ENCODE measurements at regions not wholly inside any gene's neighbourhood (a gene's known extent, or its start where the extent isn't known, plus 50 kb on each side); places are given as distances from the start of the nearest gene placed in this dataset.

DNA sequence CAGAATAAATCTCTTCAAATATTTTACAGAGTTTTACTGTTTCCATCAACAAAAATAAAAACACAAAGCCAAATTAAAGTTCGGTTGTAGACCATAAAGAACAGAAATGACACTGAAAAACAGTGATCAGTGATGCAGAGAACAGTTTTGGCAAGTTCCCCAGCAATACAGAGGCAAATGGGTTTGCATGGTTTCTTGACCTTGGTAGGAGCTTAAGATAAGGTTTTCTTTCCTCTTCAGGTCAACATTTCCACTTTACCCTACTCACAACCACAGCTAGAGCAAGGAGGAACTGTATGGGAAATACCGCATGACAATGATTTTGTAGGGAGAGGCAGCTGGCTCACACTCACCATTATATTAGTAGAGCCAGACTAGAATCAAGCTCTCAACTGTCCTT is 199.5 kb downstream of the SH2D4B start:
- no peaks in the 10 kb centered on the region for H3K36me3 ChIP-seq (ENCODE audit: insufficient read depth, low read length, poor library complexity, severe bottlenecking)
- H3K4me3 ChIP-seq (ENCODE audit: low read depth, low read length, poor library complexity, severe bottlenecking), result no peak overlapping the region
- TF ChIP-seq EZH2 (IDR thresholded peaks at IDR 0.05; ENCODE audit: borderline replicate concordance, low read depth, low read length, poor library complexity, severe bottlenecking), result no peak
- no peak for TF ChIP-seq CTCF (conservative IDR thresholded peaks at IDR 0.05; ENCODE audit: low read depth, low read length)
- intact Hi-C loops (cut with micrococcal nuclease; ENCODE audit: unreplicated experiment), result no loop called here
- H3K9me3 ChIP-seq (ENCODE audit: low read depth, low read length, poor library complexity, severe bottlenecking), result no peaks in the 10 kb centered on the region
- H3K27ac ChIP-seq (ENCODE audit: low read depth, low read length, poor library complexity, severe bottlenecking), result no peak overlapping the region
- BruUV-seq (replicated peaks), result no TSS peak
- ChIA-PET CTCF (no interaction called here), POLR2A (ENCODE audit: low non-redundant PET) (no interaction called here)
- DNase-seq (ENCODE audit: low spot score), result no peak
- no peaks in the 10 kb centered on the region for H3K27me3 ChIP-seq (replicated peaks; ENCODE audit: insufficient read depth, low read depth, low read length, poor library complexity)
- no peaks in the 10 kb centered on the region for H3K4me1 ChIP-seq (ENCODE audit: insufficient read depth, low read length, poor library complexity, severe bottlenecking)

- intact Hi-C loops (cut with micrococcal nuclease; ENCODE audit: unreplicated experiment), result no loop called here
Measured at GRCh38 chr10:80739328-80739727, 201.6 kb downstream of the SH2D4B start.

GRCh38 chr10:80739963-80740715 is 202.4 kb downstream of the SH2D4B start:
- Histone ChIP-seq H3K27me3 (replicated peaks; ENCODE audit: insufficient read depth, low read depth, low read length, poor library complexity) (no peaks in the 10 kb centered on the region), H3K36me3 (ENCODE audit: insufficient read depth, low read length, poor library complexity, severe bottlenecking) (no peaks in the 10 kb centered on the region), H3K27ac (ENCODE audit: low read depth, low read length, poor library complexity, severe bottlenecking) (no peak overlapping the region), H3K4me3 (ENCODE audit: low read depth, low read length, poor library complexity, severe bottlenecking) (no peak overlapping the region), H3K9me3 (ENCODE audit: low read depth, low read length, poor library complexity, severe bottlenecking) (no peaks in the 10 kb centered on the region), H3K4me1 (ENCODE audit: insufficient read depth, low read length, poor library complexity, severe bottlenecking) (no peaks in the 10 kb centered on the region)
- TF ChIP-seq EZH2 (IDR thresholded peaks at IDR 0.05; ENCODE audit: borderline replicate concordance, low read depth, low read length, poor library complexity, severe bottlenecking), result no peak
- no peak for TF ChIP-seq CTCF (conservative IDR thresholded peaks at IDR 0.05; ENCODE audit: low read depth, low read length)
- intact Hi-C loops (cut with micrococcal nuclease; ENCODE audit: unreplicated experiment), result no loop called here
- CTCF ChIA-PET, result no interaction called here
- POLR2A ChIA-PET (ENCODE audit: low non-redundant PET), result no interaction called here
- no TSS peak for BruUV-seq (replicated peaks)
- DNase-seq (ENCODE audit: low spot score), result no peak

More at GRCh38 chr10:80739328-80739727, 201.6 kb downstream of the SH2D4B start:
- no peak overlapping the region for H3K27ac ChIP-seq (ENCODE audit: low read depth, low read length, poor library complexity, severe bottlenecking)
- TF ChIP-seq CTCF (conservative IDR thresholded peaks at IDR 0.05; ENCODE audit: low read depth, low read length) (no peak), EZH2 (IDR thresholded peaks at IDR 0.05; ENCODE audit: borderline replicate concordance, low read depth, low read length, poor library complexity, severe bottlenecking) (no peak)
- no peaks in the 10 kb centered on the region for H3K4me1 ChIP-seq (ENCODE audit: insufficient read depth, low read length, poor library complexity, severe bottlenecking)
- CTCF ChIA-PET, result no interaction called here
- no peaks in the 10 kb centered on the region for H3K36me3 ChIP-seq (ENCODE audit: insufficient read depth, low read length, poor library complexity, severe bottlenecking)
- H3K9me3 ChIP-seq (ENCODE audit: low read depth, low read length, poor library complexity, severe bottlenecking), result no peaks in the 10 kb centered on the region
- no peak for DNase-seq (ENCODE audit: low spot score)
- POLR2A ChIA-PET (ENCODE audit: low non-redundant PET), result no interaction called here
- BruUV-seq (replicated peaks), result no TSS peak
- H3K27me3 ChIP-seq (replicated peaks; ENCODE audit: insufficient read depth, low read depth, low read length, poor library complexity), result no peaks in the 10 kb centered on the region
- H3K4me3 ChIP-seq (ENCODE audit: low read depth, low read length, poor library complexity, severe bottlenecking), result no peak overlapping the region

Data from A673 (cell line).